GM12878 (cell line): ENCODE measurements at regions not wholly inside any gene's neighbourhood (a gene's known extent, or its start where the extent isn't known, plus 50 kb on each side); places are given as distances from the start of the nearest gene placed in this dataset.

Experiments
- BHLHE40 ChIP-seq, 2 experiments: fragments of 450-650 bp in 1 of 2; IDR thresholded peaks; 2 replicates each; pipeline ENCODE4 v1.6.1; 2011 to 2017; ENCODE audit warnings: low read depth in 2 of 2, borderline replicate concordance in 1 of 2, improper control_type of control experiment in 1 of 2, low read length in 1 of 2, mild to moderate bottlenecking in 1 of 2
- CEBPB ChIP-seq, 2 experiments: fragments of 150-350 bp in 1 of 2; IDR thresholded peaks; 2 replicates each; pipeline ENCODE4 v1.6.1; 2012 to 2014; ENCODE audit warnings: low read depth in 2 of 2, low read length in 2 of 2, borderline replicate concordance in 1 of 2, inconsistent platforms in 1 of 2
- CREM ChIP-seq: IDR thresholded peaks from 2 replicates; pipeline ENCODE4 v1.6.1; 2014; ENCODE audit warnings: antibody characterized with exemption, low read depth
- CTCF ChIP-seq, 3 experiments: IDR thresholded peaks in 2 of 3; conservative IDR thresholded peaks in 1 of 3; 2 replicates each; pipeline ENCODE4 v1.5.1; 2011; ENCODE audit warnings: low read depth in 3 of 3, low read length in 3 of 3, mild to moderate bottlenecking in 3 of 3, control low read depth in 2 of 3, moderate library complexity in 2 of 3, inconsistent platforms in 1 of 3, mixed read lengths in 1 of 3; ENCODE audit not compliant: control insufficient read depth in 2 of 3, insufficient read depth in 1 of 3; ENCODE audit errors: extremely low read depth in 1 of 3
- FOS ChIP-seq: IDR thresholded peaks from 3 replicates; pipeline ENCODE4 v1.6.1; 2011; ENCODE audit warnings: borderline replicate concordance; ENCODE audit not compliant: insufficient read length; ENCODE audit errors: extremely low read depth
- MYB ChIP-seq: fragments of 150-350 bp; IDR thresholded peaks from 2 replicates; pipeline ENCODE4 v1.6.1; 2014; ENCODE audit warnings: mild to moderate bottlenecking, low read depth, low read length, borderline replicate concordance
- NBN ChIP-seq: fragments of 450-650 bp; IDR thresholded peaks from 2 replicates; pipeline ENCODE4 v1.6.1; 2016
- RAD21 ChIP-seq: IDR thresholded peaks from 2 replicates; pipeline ENCODE4 v1.6.1; 2011; ENCODE audit warnings: mild to moderate bottlenecking, low read depth, low read length, moderate library complexity; ENCODE audit not compliant: insufficient read depth
- SPI1 ChIP-seq: IDR thresholded peaks from 2 replicates; pipeline ENCODE4 v1.6.1; 2011; ENCODE audit warnings: low read depth, mild to moderate bottlenecking, low read length, moderate library complexity, borderline replicate concordance; ENCODE audit not compliant: insufficient read depth
- ZBTB40 ChIP-seq: fragments of 450-650 bp; IDR thresholded peaks from 2 replicates; pipeline ENCODE4 v1.6.1; 2016; ENCODE audit warnings: mild to moderate bottlenecking, moderate library complexity, borderline replicate concordance
- TF ChIP-seq, protein P1 (sequence below): IDR thresholded peaks from 2 replicates; pipeline ENCODE4 v1.6.1; 2012; ENCODE audit warnings: low read depth, low read length, improper control_type of control experiment
- TF ChIP-seq, protein P2 (sequence below): fragments of 450-650 bp; conservative IDR thresholded peaks from 2 replicates; pipeline ENCODE4 v1.6.1; 2017; ENCODE audit warnings: mild to moderate bottlenecking, moderate library complexity

DNA sequence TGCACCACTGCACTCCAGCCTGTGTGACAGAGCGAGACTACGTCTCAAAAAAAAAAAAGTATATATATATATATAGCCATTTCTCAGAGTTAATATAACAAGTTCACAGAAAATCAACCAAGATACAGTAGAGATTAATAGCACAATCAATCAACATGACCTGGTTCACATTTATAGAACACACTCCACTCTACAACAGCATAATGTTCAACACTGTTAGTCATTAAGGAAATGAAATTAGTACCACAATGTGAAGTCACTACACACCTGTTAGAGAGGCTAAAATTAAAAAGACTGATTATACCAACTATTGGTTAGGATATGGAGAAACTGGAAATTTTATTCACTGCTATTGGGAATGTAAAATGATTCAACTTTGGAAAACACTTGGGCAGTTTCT is 387.7 kb downstream of the QKI start:
- TF ChIP-seq CEBPB (IDR thresholded peaks at IDR 0.05; ENCODE audit: borderline replicate concordance in 1 of 2, low read depth in 2 of 2, low read length in 2 of 2) = no peak
- no peak for TF ChIP-seq MYB
- TF ChIP-seq, protein P1, sequence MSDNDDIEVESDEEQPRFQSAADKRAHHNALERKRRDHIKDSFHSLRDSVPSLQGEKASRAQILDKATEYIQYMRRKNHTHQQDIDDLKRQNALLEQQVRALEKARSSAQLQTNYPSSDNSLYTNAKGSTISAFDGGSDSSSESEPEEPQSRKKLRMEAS = no peak
- TF ChIP-seq FOS = no peak
- TF ChIP-seq CTCF (IDR thresholded peaks at IDR 0.05 in 2 of 3, conservative IDR thresholded peaks at IDR 0.05 in 1 of 3; ENCODE audit: control insufficient read depth in 2 of 3, extremely low read depth in 1 of 3, insufficient read depth in 1 of 3, low read depth in 3 of 3, low read length in 3 of 3) = no peak
- no peak for TF ChIP-seq RAD21
- TF ChIP-seq, protein P2, sequence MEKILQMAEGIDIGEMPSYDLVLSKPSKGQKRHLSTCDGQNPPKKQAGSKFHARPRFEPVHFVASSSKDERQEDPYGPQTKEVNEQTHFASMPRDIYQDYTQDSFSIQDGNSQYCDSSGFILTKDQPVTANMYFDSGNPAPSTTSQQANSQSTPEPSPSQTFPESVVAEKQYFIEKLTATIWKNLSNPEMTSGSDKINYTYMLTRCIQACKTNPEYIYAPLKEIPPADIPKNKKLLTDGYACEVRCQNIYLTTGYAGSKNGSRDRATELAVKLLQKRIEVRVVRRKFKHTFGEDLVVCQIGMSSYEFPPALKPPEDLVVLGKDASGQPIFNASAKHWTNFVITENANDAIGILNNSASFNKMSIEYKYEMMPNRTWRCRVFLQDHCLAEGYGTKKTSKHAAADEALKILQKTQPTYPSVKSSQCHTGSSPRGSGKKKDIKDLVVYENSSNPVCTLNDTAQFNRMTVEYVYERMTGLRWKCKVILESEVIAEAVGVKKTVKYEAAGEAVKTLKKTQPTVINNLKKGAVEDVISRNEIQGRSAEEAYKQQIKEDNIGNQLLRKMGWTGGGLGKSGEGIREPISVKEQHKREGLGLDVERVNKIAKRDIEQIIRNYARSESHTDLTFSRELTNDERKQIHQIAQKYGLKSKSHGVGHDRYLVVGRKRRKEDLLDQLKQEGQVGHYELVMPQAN = no peak
- no peak for TF ChIP-seq NBN
- TF ChIP-seq SPI1 = no peak
- TF ChIP-seq CREM = no peak
- TF ChIP-seq ZBTB40 = no peak
- no peak for TF ChIP-seq BHLHE40 (IDR thresholded peaks at IDR 0.05; ENCODE audit: borderline replicate concordance in 1 of 2, low read depth in 2 of 2, low read length in 1 of 2)
